ENCODE measurements at regions not wholly inside any gene's neighbourhood (a gene's known extent, or its start where the extent isn't known, plus 50 kb on each side); places are given as distances from the start of the nearest gene placed in this dataset.

DNA sequence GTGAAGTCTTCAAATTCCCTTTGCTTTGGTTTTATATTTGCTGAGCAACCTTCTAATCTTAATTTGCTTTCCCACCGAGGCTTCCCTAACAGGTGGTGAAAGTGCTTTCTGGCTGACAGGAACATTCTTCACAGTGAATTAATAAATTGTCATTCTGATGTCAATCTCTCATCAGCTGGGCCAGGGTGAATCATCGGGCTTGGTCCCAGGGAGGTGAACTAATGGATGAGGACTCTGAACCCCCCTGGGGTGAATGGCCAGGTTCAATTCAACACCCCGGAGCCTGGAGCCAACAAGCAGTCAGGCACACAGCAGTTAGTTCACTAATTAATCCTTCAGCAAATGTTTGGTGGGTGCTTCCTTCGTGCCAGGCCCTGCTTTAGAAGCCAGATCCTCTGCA lies 155.4 kb upstream of the PDGFD start:
- TF ChIP-seq, protein P1, sequence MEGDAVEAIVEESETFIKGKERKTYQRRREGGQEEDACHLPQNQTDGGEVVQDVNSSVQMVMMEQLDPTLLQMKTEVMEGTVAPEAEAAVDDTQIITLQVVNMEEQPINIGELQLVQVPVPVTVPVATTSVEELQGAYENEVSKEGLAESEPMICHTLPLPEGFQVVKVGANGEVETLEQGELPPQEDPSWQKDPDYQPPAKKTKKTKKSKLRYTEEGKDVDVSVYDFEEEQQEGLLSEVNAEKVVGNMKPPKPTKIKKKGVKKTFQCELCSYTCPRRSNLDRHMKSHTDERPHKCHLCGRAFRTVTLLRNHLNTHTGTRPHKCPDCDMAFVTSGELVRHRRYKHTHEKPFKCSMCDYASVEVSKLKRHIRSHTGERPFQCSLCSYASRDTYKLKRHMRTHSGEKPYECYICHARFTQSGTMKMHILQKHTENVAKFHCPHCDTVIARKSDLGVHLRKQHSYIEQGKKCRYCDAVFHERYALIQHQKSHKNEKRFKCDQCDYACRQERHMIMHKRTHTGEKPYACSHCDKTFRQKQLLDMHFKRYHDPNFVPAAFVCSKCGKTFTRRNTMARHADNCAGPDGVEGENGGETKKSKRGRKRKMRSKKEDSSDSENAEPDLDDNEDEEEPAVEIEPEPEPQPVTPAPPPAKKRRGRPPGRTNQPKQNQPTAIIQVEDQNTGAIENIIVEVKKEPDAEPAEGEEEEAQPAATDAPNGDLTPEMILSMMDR (conservative IDR thresholded peaks at IDR 0.05; ENCODE audit: low read length): no peak
- no peak for TF ChIP-seq EZH2phosphoT487 (IDR thresholded peaks at IDR 0.05; ENCODE audit: borderline replicate concordance, low read depth, low read length)
